Stimulated activated CD4-positive, alpha-beta T cell treated with anti-CD3 and anti-CD28 coated beads, Interleukin-15, amount 100 ng/mL, for 1 hour (primary cell): ENCODE measurements at regions not wholly inside any gene's neighbourhood (a gene's known extent, or its start where the extent isn't known, plus 50 kb on each side); places are given as distances from the start of the nearest gene placed in this dataset.
"Not testable (repeated sequence)": the region's sequence is repeated elsewhere in the genome, so short reads cannot be mapped to it uniquely, and the experiment has no call there.

Experiments
- DNase-seq, 2 donors: peaks; one replicate each; pipeline ENCODE4 v3.0.0-alpha.2; 2020; ENCODE audit warnings: low read depth in 1 of 2, low spot score in 1 of 2

- no peak for DNase-seq
Measured at GRCh38 chr18:52244658-52245057, 95.3 kb upstream of the DCC start.

- no peak for DNase-seq
Measured at GRCh38 chr18:52254367-52254766, 85.6 kb upstream of the DCC start.

- DNase-seq: not testable (repeated sequence)
Measured at GRCh38 chr18:52257417-52257816, 82.6 kb upstream of the DCC start.

GRCh38 chr18:52275817-52276216 is 64.2 kb upstream of the DCC start:
- no peak for DNase-seq

- DNase-seq: no peak
Measured at GRCh38 chr18:52277785-52278184, 62.2 kb upstream of the DCC start.

- DNase-seq: no peak
Measured at GRCh38 chr18:52278191-52278590, 61.8 kb upstream of the DCC start.

- no peak for DNase-seq
Measured at GRCh38 chr18:52280702-52281101, 59.3 kb upstream of the DCC start.

GRCh38 chr18:52283927-52284326 is 56.1 kb upstream of the DCC start:
- DNase-seq: no peak

- DNase-seq: no peak
Measured at GRCh38 chr18:52286675-52287074, 53.3 kb upstream of the DCC start.

- no peak for DNase-seq
Measured at GRCh38 chr18:52287151-52287550, 52.8 kb upstream of the DCC start.

- no peak for DNase-seq
Measured at GRCh38 chr18:52288403-52289004, 51.5 kb upstream of the DCC start.

GRCh38 chr18:52289392-52289791 is 50.6 kb upstream of the DCC start:
- no peak for DNase-seq
